ENCODE measurements at regions not wholly inside any gene's neighbourhood (a gene's known extent, or its start where the extent isn't known, plus 50 kb on each side); places are given as distances from the start of the nearest gene placed in this dataset.
"Not testable (repeated sequence)": the region's sequence is repeated elsewhere in the genome, so short reads cannot be mapped to it uniquely, and the experiment has no call there.

- DNase-seq, result no peak
Measured at GRCh38 chr16:58862334-58863021, 128.4 kb upstream of the GOT2 start.

GRCh38 chr16:58859958-58860669, 126.0 kb upstream of the GOT2 start:
- no peak for DNase-seq

- DNase-seq, result not testable (repeated sequence)
Measured at GRCh38 chr16:58858577-58858976, 124.5 kb upstream of the GOT2 start.

DNA sequence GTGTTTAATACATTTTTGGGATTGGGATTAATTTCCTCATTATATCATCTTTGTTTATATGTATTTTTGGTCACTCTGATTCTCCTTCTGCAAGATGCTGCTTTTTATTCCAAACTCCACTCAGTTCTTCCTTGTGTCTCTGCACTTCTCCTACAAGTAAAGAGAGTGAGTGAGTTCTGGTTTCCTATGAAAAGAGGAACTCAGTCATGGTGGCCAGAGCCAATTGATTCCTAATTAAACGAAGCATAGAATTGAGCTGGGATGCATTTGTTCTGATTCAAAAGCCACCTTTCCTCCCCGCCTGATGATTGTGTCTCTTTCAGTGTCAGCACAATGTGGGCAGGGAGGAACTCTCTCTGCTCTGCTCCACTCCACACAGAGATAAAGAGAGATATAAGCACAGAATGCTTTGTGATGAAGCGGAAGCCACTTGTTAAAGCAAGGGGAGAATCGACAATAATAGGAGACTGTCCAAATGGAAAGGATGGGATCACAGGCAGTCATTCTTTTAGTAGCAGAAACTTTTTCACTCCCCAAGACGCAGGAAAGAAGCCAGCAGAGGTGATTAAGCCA, 121.3 kb upstream of the GOT2 start:
- DNase-seq, result no peak

- no peak for DNase-seq
Measured at GRCh38 chr16:58853854-58854791, 120.0 kb upstream of the GOT2 start.

DNA sequence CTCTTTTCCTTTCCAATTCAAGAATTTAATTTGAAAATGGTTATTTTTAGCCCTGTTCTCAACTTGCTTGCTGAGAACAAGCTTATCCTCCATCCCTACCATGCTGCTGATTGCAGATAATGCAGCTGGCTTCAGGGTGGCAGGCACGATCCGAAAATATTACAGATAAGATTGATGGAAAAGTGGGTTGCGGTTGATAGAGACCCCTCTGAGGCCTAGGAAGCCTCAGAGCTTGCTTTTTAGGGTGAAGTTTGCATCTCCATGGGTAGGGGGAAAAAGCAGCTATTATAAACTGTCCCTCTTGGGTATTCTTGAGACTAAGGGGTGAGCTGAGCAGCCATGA, 116.5 kb upstream of the GOT2 start:
- DNase-seq, result no peak

DNA sequence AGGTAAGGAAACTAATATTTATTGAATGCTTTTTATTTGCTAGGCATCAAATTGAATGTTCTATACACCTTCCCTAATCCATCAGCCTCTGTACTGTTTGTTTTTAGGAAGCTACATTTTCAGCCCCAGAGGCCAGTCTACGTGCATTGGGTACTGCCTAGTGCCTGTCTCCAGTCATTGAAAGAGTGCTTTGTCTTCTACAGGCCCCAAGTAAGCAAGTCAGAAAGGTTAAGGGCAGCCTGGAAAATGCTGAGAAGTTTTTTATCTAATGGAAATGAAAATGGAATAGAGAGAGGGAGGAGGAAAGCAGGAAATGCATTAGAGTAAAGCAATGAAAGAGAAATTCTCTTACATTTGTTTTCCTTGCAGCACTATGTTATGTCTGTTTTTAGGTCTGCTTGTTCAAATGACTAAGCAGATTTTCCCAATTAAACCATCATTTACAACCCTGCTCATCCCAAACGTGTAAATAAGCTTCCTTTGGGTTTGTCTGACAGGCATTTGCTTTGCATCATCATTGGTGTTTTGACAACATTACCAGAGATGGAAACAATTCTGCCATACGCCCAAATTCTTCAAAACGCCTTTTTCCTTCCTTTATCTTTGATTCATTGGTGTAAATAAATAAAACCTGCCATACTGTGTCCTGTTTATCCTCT, 116.0 kb upstream of the GOT2 start:
- no peak for DNase-seq

- DNase-seq, result no peak
Measured at GRCh38 chr16:58848662-58849002, 114.5 kb upstream of the GOT2 start.

DNA sequence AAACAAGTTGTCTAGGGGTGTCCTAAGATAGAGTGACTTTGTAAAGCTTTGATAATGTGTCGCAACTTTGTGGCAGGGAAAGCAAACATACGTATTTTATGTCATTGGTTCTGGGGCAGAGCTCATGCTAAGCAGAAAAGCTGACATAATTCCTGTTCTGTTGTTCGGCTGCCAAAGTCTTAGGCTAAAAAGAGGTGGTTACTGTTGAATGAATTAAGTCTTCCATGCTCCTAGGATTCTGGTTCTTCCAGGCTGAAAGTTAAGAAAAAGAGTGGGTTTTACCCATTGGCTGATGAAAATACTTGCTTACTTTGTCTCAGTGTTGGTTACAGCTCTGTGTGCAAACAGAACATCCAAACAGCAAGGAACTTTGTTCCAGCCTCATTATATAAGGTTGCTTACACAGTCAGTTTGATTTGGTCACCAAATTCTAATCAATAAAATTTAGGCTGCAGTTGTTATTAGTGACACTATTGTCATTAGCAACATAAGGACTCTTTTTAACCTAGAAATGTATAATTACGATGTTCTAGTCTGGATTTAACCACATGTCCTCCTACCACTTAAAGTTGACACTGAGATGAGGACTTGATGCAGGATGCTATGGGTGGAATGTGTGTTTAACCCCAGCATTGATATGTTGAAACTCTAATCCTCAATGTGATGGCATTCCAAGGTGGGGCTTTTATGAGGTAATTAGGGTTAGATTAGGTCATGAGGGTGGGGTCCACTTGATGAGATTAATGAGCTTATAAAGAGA, 114.0 kb upstream of the GOT2 start:
- DNase-seq, result no peak

DNA sequence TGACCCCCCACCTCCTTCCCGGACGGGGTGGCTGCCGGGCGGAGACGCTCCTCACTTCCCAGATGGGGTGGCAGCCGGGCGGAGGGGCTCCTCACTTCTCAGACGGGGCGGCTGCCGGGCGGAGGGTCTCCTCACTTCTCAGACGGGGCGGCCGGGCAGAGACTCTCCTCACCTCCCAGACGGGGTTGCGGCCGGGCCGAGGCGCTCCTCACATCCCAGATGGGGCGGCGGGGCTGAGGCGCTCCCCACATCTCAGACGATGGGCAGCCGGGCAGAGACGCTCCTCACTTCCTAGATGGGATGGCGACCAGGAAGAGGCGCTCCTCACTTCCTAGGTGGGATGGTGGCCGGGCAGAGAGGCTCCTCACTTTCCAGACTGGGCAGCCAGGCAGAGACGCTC, 112.1 kb upstream of the GOT2 start:
- DNase-seq, result not testable (repeated sequence)

GRCh38 chr16:58843675-58844074, 109.6 kb upstream of the GOT2 start:
- DNase-seq, result no peak

- no peak for DNase-seq
Measured at GRCh38 chr16:58842746-58843145, 108.6 kb upstream of the GOT2 start.

DNA sequence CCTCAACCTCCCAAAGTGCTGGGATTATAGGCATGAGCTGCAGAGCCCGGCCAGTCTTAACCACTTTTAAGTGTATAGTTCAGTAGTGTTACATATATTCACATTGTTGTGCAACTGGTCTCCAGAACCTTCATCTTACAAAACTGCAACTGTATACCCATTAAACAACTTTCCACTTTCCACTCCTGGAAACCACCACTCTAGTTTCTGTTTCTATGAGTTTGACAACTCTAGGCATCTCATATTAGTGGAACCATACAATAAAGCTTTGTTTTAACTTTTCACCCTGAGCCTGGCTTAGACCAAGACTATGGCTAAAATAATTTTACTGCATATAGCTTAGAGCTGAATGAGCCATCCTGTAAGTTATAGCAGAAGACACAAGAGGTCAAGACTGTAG, 108.0 kb upstream of the GOT2 start:
- no peak for DNase-seq

- no peak for DNase-seq
Measured at GRCh38 chr16:58837950-58838349, 103.8 kb upstream of the GOT2 start.

GRCh38 chr16:58836427-58836826, 102.3 kb upstream of the GOT2 start:
- no peak for DNase-seq

DNA sequence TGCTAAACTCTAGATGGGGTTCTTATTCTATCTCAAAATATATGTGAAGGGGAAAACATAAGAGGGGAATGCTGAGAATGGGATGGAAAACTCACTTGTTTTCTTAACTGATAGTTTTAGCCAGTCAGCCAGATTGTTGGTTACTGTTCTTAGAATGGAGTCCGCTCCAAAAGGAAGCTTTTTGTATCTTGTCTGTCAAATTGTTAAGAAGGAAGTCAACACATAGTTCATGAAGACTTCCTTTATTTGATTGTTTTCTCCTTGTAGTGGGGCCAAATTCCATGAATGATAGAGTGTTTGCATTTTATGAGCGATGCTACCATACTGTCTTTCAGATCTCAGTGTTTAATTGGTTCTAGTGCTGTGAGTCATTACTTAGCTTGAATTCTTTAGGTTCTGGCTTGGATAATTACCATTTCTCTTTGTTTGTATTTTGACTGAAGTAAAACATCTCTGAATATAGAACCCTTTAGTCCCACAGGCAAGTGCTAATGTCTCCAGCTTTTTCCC, 98.3 kb upstream of the GOT2 start:
- DNase-seq, result no peak

DNA sequence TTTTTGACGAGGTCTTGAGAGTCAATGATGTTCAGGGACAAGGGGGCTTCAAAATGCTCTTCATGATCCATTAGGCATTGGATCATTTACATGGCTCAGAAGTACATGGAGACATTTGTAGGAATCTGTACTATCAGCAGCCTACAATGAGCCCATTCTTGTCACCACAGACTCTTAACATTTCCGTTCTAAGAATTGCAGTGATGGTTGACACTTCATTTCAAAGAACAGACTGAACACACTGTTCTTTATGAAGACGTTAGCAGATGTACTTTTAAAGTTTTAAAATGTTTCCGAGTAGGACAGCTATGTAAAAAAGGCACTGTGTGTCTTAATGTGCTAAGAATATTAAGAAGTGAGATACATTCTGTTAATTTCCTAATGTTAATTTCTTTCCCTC, 97.3 kb upstream of the GOT2 start:
- DNase-seq, result no peak

GRCh38 chr16:58828901-58829545, 94.9 kb upstream of the GOT2 start:
- no peak for DNase-seq

DNA sequence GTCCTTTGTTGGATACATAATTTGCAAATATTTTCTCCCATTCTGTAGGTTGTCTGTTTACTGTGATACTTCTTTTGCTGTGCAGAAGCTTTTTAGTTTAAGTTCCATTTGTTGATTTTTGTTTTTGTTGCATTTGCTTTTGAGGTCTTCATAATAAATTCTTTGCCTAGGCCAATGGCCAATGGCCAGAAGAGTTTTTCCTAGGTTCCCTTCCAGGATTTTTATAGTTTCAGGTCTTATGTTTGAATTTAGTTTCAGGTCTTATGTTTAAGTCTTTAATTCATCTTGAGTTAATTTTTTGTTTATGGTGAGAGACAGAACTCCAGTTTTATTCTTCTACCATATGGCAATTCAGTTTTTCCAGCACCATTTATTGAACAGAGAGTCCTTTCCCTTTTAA, 90.1 kb upstream of the GOT2 start:
- no peak for DNase-seq

DNA sequence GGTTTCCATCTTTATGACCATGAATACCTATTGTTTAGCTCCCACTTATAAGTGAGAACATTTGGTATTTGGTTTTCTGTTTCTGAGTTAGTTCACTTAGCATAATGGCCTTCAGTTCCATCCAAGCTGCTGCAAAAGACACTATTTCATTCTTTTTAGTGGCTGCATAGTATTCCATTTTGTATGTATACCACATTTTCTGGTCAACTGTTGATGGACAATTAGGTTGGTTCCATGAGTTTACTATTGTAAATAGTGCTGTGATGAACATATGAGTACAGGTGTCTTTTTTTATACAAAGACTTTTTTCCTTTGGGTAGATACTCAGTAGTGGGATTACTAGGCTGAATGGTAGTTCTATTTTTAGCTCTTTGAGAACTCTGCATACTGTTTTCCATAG, 87.8 kb upstream of the GOT2 start:
- DNase-seq, result no peak

DNA sequence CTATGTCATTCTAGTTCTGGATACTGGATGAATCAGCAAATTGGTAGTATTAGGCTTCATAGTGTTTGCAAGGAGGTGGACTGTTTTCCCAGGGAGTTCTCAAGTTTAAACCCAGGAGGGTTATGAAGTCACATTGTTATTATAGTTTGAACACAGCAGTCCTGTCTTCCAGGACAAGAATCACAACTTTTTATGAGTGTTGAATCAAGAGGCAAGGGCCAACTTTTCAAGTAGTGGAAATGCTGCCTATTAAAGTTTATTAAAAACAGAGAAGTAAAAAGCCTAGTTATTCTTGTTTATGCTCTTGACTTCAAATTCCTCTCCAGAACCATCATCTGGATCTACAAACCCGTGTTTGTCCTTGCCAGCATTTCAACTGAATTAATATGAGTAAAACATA, 86.3 kb upstream of the GOT2 start:
- DNase-seq, result no peak

All from stimulated activated CD4-positive, alpha-beta T cell treated with anti-CD3 and anti-CD28 coated beads, Interleukin-15, amount 100 ng/mL, for 24 hours (primary cell).